Astrocyte (in vitro differentiated cells and primary cell): ENCODE measurements at regions not wholly inside any gene's neighbourhood (a gene's known extent, or its start where the extent isn't known, plus 50 kb on each side); places are given as distances from the start of the nearest gene placed in this dataset.

Experiments used
- EZH2 ChIP-seq: IDR thresholded peaks from 2 replicates; pipeline ENCODE4 v1.6.1; 2012; ENCODE audit warnings: mild to moderate bottlenecking, low read length, inconsistent platforms; ENCODE audit not compliant: insufficient read depth
- TF ChIP-seq, protein P1 (sequence below): IDR thresholded peaks from 2 replicates; pipeline ENCODE4 v1.5.1; 2011; ENCODE audit warnings: low read depth, mild to moderate bottlenecking, inconsistent platforms, low read length, moderate library complexity; ENCODE audit not compliant: insufficient read depth

DNA sequence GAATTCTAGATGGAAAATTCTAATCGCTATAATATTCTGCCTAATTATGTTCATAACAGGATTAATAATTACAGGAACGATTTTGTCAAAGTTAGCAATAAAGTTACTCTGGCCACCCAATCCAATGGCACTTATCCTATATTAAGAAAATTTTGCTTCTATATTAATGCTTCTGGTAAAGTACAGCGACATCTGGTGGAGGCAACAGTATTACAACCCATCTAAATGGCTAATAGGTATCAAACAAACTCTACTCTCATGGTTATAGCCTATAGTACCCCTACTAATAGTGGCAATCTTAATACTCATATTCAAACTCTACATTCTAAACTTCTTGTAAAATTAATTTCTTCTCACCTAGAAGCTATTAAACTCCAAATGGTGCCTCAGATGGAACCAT is 1084.7 kb upstream of the LRRTM1 start:
- TF ChIP-seq, protein P1, sequence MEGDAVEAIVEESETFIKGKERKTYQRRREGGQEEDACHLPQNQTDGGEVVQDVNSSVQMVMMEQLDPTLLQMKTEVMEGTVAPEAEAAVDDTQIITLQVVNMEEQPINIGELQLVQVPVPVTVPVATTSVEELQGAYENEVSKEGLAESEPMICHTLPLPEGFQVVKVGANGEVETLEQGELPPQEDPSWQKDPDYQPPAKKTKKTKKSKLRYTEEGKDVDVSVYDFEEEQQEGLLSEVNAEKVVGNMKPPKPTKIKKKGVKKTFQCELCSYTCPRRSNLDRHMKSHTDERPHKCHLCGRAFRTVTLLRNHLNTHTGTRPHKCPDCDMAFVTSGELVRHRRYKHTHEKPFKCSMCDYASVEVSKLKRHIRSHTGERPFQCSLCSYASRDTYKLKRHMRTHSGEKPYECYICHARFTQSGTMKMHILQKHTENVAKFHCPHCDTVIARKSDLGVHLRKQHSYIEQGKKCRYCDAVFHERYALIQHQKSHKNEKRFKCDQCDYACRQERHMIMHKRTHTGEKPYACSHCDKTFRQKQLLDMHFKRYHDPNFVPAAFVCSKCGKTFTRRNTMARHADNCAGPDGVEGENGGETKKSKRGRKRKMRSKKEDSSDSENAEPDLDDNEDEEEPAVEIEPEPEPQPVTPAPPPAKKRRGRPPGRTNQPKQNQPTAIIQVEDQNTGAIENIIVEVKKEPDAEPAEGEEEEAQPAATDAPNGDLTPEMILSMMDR: no peak
- no peak for TF ChIP-seq EZH2
